Sigmoid colon (tissue), 4 donors: ENCODE measurements at regions not wholly inside any gene's neighbourhood (a gene's known extent, or its start where the extent isn't known, plus 50 kb on each side); places are given as distances from the start of the nearest gene placed in this dataset.

Source experiments
- CTCF ChIP-seq, 4 experiments: fragments of 450-650 bp in 3 of 4; fragments of 200-600 bp in 1 of 4; IDR thresholded peaks; one replicate each; pipeline ENCODE4 v1.5.1; 2016 to 2019; ENCODE audit warnings: antibody characterized with exemption in 4 of 4, mild to moderate bottlenecking in 3 of 4, moderate library complexity in 2 of 4
- POLR2A ChIP-seq, 2 donors: fragments of 450-650 bp; IDR thresholded peaks; one replicate each; pipeline ENCODE4 v1.6.1; 2016; ENCODE audit warnings: antibody characterized with exemption in 2 of 2, mild to moderate bottlenecking in 2 of 2, moderate library complexity in 2 of 2
- POLR2AphosphoS5 ChIP-seq, 4 donors: sonication (generic); formaldehyde crosslinking; IDR thresholded peaks; one replicate each; pipeline ENCODE4 v1.6.1; 2017; ENCODE audit warnings: antibody characterized with exemption in 4 of 4

- TF ChIP-seq POLR2AphosphoS5 (IDR thresholded peaks at IDR 0.05): no peak
- no peak for TF ChIP-seq CTCF (IDR thresholded peaks at IDR 0.05)
- no peak for TF ChIP-seq POLR2A (IDR thresholded peaks at IDR 0.05)
These were observed 1158.6 kb upstream of the CDH6 start for GRCh38 chr5:30034870-30035269.
